B cell (primary cell): ENCODE measurements at regions not wholly inside any gene's neighbourhood (a gene's known extent, or its start where the extent isn't known, plus 50 kb on each side); places are given as distances from the start of the nearest gene placed in this dataset.

Experiments
- ATAC-seq: fragments of 200-7000 bp; cut with Tn5 transposase; one replicate; pipeline ENCODE4 v1.10.0; 2021; ENCODE audit warnings: low read depth, mild to moderate bottlenecking, moderate number of reproducible peaks, moderate library complexity
- CTCF ChIA-PET: fragments of 350-600 bp; sonication (Branson Sonifier 250); formaldehyde crosslinking; loops from one replicate; lab custom pipeline; 2021; ENCODE audit warnings: antibody characterized with exemption, inconsistent platforms; lab: Charles Lee
- POLR2A ChIA-PET: fragments of 350-600 bp; sonication (Branson Sonifier 250); formaldehyde crosslinking; loops from one replicate; lab custom pipeline; 2021; ENCODE audit warnings: antibody characterized with exemption; lab: Charles Lee
- DNase-seq: peaks from one replicate; pipeline ENCODE4 v3.0.0; 2013
- H2AFZ ChIP-seq: 2 replicates; pipeline ENCODE4 v1.6.1; 2012; ENCODE audit warnings: mild to moderate bottlenecking, low read depth, low read length; ENCODE audit not compliant: insufficient read depth, poor library complexity, severe bottlenecking
- H3K27ac ChIP-seq, 2 donors: 1 replicate in 1 of 2; 2 replicates in 1 of 2; pipeline ENCODE4 v1.5.1; 2012 to 2013; ENCODE audit warnings: low read length in 2 of 2, mild to moderate bottlenecking in 2 of 2, moderate library complexity in 1 of 2
- H3K27me3 ChIP-seq, 4 experiments: fragments of 200-600 bp in 1 of 4; sonication (generic) in 1 of 4; replicated peaks in 1 of 4; 1 replicate in 2 of 4; 2 replicates in 2 of 4; pipeline versions ENCODE4 v1.6.1 to v1.7.0; 2013 to 2016; ENCODE audit warnings: low read length in 3 of 4, mild to moderate bottlenecking in 2 of 4, mixed read lengths in 1 of 4, moderate library complexity in 1 of 4; ENCODE audit not compliant: insufficient read depth in 4 of 4, control insufficient read depth in 3 of 4; ENCODE audit errors: control extremely low read depth in 1 of 4
- H3K36me3 ChIP-seq, 2 experiments: replicated peaks in 1 of 2; 1 replicate in 1 of 2; 2 replicates in 1 of 2; pipeline versions ENCODE4 v1.6.1 to v1.7.1; 2013; ENCODE audit warnings: low read length in 1 of 2; ENCODE audit not compliant: insufficient read depth in 2 of 2, control insufficient read depth in 1 of 2; ENCODE audit errors: control extremely low read depth in 1 of 2, extremely low read depth in 1 of 2
- H3K4me1 ChIP-seq, 2 donors: fragments of 200-600 bp in 1 of 2; sonication (generic) in 1 of 2; 1 replicate in 1 of 2; 2 replicates in 1 of 2; pipeline versions ENCODE4 v1.5.1 to v1.6.1; 2013 to 2017; ENCODE audit warnings: low read length in 2 of 2; ENCODE audit not compliant: control insufficient read depth in 2 of 2, insufficient read depth in 2 of 2
- H3K4me2 ChIP-seq: replicated peaks from 2 replicates; pipeline ENCODE3; 2012; ENCODE audit warnings: mild to moderate bottlenecking, low read depth, low read length; ENCODE audit not compliant: poor library complexity, severe bottlenecking
- H3K4me3 ChIP-seq, 5 experiments: fragments of 200-600 bp in 1 of 5; sonication (generic) in 1 of 5; 1 replicate in 3 of 5; 2 replicates in 2 of 5; pipeline versions ENCODE4 v1.5.1 to v1.7.0; 2011 to 2016; ENCODE audit warnings: low read length in 4 of 5, mild to moderate bottlenecking in 4 of 5, low read depth in 2 of 5, control low read depth in 1 of 5, moderate library complexity in 1 of 5; ENCODE audit not compliant: insufficient read depth in 1 of 5; ENCODE audit errors: control extremely low read depth in 1 of 5, extremely low read depth in 1 of 5
- H3K79me2 ChIP-seq: fragments of 200-600 bp; sonication (generic); one replicate; pipeline ENCODE4 v1.6.0; 2016; ENCODE audit warnings: low read length; ENCODE audit not compliant: control insufficient read depth, insufficient read depth
- H3K9ac ChIP-seq: fragments of 200-600 bp; sonication (generic); 2 replicates; pipeline ENCODE4 v1.6.1; 2017; ENCODE audit warnings: mild to moderate bottlenecking, low read length, moderate library complexity
- H3K9me3 ChIP-seq, 3 donors: one replicate each; pipeline versions ENCODE4 v1.6.1 to v1.7.1; 2013; ENCODE audit warnings: low read length in 2 of 3; ENCODE audit not compliant: control insufficient read depth in 2 of 3, insufficient read depth in 1 of 3; ENCODE audit errors: control extremely low read depth in 1 of 3
- H4K20me1 ChIP-seq: 2 replicates; pipeline ENCODE4 v1.6.0; 2012; ENCODE audit warnings: mild to moderate bottlenecking, low read length; ENCODE audit not compliant: insufficient read depth, control insufficient read depth, poor library complexity, severe bottlenecking
- H3K27ac Mint-ChIP-seq: one replicate; pipeline ENCODE4 v1.8.0; 2021; ENCODE audit warnings: mixed read lengths
- H3K27me3 Mint-ChIP-seq: one replicate; pipeline ENCODE4 v1.8.0; 2021; ENCODE audit warnings: mixed read lengths
- H3K4me1 Mint-ChIP-seq: one replicate; pipeline ENCODE4 v1.8.0; 2021; ENCODE audit warnings: mixed read lengths
- H3K4me3 Mint-ChIP-seq: one replicate; pipeline ENCODE4 v1.8.0; 2021; ENCODE audit warnings: mixed read lengths
- H3K9me3 Mint-ChIP-seq: one replicate; pipeline ENCODE4 v1.8.0; 2022; ENCODE audit warnings: mixed read lengths; ENCODE audit not compliant: insufficient read depth
- CTCF ChIP-seq: fragments of 200-600 bp; IDR thresholded peaks from one replicate; pipeline ENCODE4 v1.8.0; 2022; ENCODE audit warnings: antibody characterized with exemption, mild to moderate bottlenecking
- EZH2 ChIP-seq: IDR thresholded peaks from 2 replicates; pipeline ENCODE4 v1.6.1; 2012; ENCODE audit warnings: borderline replicate concordance, low read depth, mild to moderate bottlenecking, moderate library complexity, low read length; ENCODE audit not compliant: insufficient read depth, poor library complexity, severe bottlenecking
- WGBS: methylation state at CpG from one replicate; pipeline ENCODE4 v1.1.5; 2013; ENCODE audit warnings: missing lambda C conversion rate; ENCODE audit not compliant: insufficient coverage; 5-methylcytosine and 5-hydroxymethylcytosine counted together
- intact Hi-C: fragments of 100-400 bp; cut with micrococcal nuclease; formaldehyde crosslinking; loops from one replicate; pipeline ENCODE4 v1.10.0; 2022

GRCh38 chr12:33529810-33530209 lies 90.2 kb upstream of the SYT10 start:
- Histone ChIP-seq H3K4me2 (no peak overlapping the region), H4K20me1 (no peaks in the 10 kb centered on the region), H3K9ac (no peak overlapping the region), H3K4me3 (no peak overlapping the region), H3K36me3 (no peaks in the 10 kb centered on the region), H3K79me2 (no peaks in the 10 kb centered on the region), H3K4me1 (no peaks in the 10 kb centered on the region), H3K9me3 (peaks cover 0 to 4% (median 0%) of the 10 kb centered on the region in 3 donors), H3K27ac (no peak overlapping the region), H3K27me3 (no peaks in the 10 kb centered on the region), H2AFZ (no peak overlapping the region)
- intact Hi-C loops: no loop called here
- WGBS: 80% methylated on average over 1 of the region's 1 CpG
- Mint-ChIP-seq H3K4me3 (no peak overlapping the region), H3K27ac (no peak overlapping the region), H3K9me3 (peaks cover 2% of the 10 kb centered on the region), H3K27me3 (no peaks in the 10 kb centered on the region), H3K4me1 (no peaks in the 10 kb centered on the region)
- CTCF ChIA-PET: no interaction called here
- DNase-seq: no peak
- TF ChIP-seq EZH2: no peak
- no peak for TF ChIP-seq CTCF
- no peak for ATAC-seq
- POLR2A ChIA-PET: no interaction called here

DNA sequence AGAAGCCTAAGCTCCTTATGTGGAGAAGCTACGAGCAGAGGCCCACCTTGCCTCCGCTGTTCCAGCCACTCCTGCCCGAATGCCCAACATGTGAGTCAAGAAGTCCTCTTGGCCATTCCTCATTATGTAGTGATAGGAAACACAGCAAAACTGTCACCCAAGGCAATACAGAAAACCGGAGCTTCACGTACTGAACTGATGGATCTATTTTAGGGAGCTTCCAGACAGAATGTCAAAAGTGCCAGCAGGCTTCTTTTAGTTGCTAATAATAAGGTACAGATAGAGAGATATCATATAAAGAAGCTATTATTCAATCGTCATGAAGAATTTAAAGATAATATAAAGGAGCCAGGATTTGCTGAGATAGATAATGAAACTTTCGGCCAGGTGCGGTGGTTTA lies 91.6 kb upstream of the SYT10 start:
- H3K27ac ChIP-seq: no peak overlapping the region
- TF ChIP-seq EZH2: no peak
- TF ChIP-seq CTCF: no peak
- H3K4me3 Mint-ChIP-seq: no peak overlapping the region
- ChIA-PET POLR2A (no interaction called here), CTCF (no interaction called here)
- no peak overlapping the region for H2AFZ ChIP-seq
- H3K4me2 ChIP-seq: no peak overlapping the region
- H3K27me3 Mint-ChIP-seq: no peaks in the 10 kb centered on the region
- H3K36me3 ChIP-seq: no peaks in the 10 kb centered on the region
- no peaks in the 10 kb centered on the region for H3K79me2 ChIP-seq
- H3K9me3 Mint-ChIP-seq: peaks cover 2% of the 10 kb centered on the region
- no peaks in the 10 kb centered on the region for H3K4me1 ChIP-seq
- no peak for DNase-seq
- H3K27ac Mint-ChIP-seq: no peak overlapping the region
- no peaks in the 10 kb centered on the region for H4K20me1 ChIP-seq
- H3K4me1 Mint-ChIP-seq: no peaks in the 10 kb centered on the region
- no peaks in the 10 kb centered on the region for H3K27me3 ChIP-seq
- WGBS: 84% methylated on average over 4 of the region's 8 CpGs
- intact Hi-C loops: no loop called here
- no peak overlapping the region for H3K4me3 ChIP-seq
- H3K9me3 ChIP-seq: peaks cover 0 to 4% (median 0%) of the 10 kb centered on the region in 3 donors
- ATAC-seq: no peak
- no peak overlapping the region for H3K9ac ChIP-seq
